ENCODE measurements at regions not wholly inside any gene's neighbourhood (a gene's known extent, or its start where the extent isn't known, plus 50 kb on each side); places are given as distances from the start of the nearest gene placed in this dataset.

- TF ChIP-seq CTCF (conservative IDR thresholded peaks at IDR 0.05 in 1 of 2, IDR thresholded peaks at IDR 0.05 in 1 of 2; ENCODE audit: extremely low read depth in 1 of 2, insufficient read depth in 1 of 2, low read depth in 1 of 2, low read length in 2 of 2) (no peak), EZH2 (IDR thresholded peaks at IDR 0.05; ENCODE audit: borderline replicate concordance, low read length) (no peak)
These were observed 211.0 kb upstream of the NAV2 start for GRCh38 chr11:19501631-19502030.
